Loucy (cell line): ENCODE measurements at regions not wholly inside any gene's neighbourhood (a gene's known extent, or its start where the extent isn't known, plus 50 kb on each side); places are given as distances from the start of the nearest gene placed in this dataset.

Experiments used
- H2AFZ ChIP-seq: fragments of 200-600 bp; sonication (generic); 2 replicates; pipeline ENCODE4 v1.6.0; 2016; ENCODE audit warnings: antibody characterized with exemption, mild to moderate bottlenecking, low read length, moderate library complexity
- H3F3A ChIP-seq: fragments of 200-600 bp; 2 replicates; pipeline ENCODE4 v1.6.0; 2016; ENCODE audit warnings: antibody characterized with exemption, low read depth, mild to moderate bottlenecking
- H3K27me3 ChIP-seq: fragments of 200-600 bp; sonication (generic); 2 replicates; pipeline ENCODE4 v1.6.1; 2014; ENCODE audit warnings: low read length, mild to moderate bottlenecking; ENCODE audit not compliant: insufficient read depth, poor library complexity, severe bottlenecking
- H3K36me3 ChIP-seq: fragments of 200-600 bp; sonication (generic); 2 replicates; pipeline ENCODE4 v1.6.1; 2016; ENCODE audit warnings: low read length; ENCODE audit not compliant: insufficient read depth
- H3K4me1 ChIP-seq: fragments of 200-600 bp; sonication (generic); 2 replicates; pipeline ENCODE4 v1.5.1; 2014; ENCODE audit warnings: low read length, mild to moderate bottlenecking; ENCODE audit not compliant: insufficient read depth, poor library complexity, severe bottlenecking
- H3K4me2 ChIP-seq: fragments of 200-600 bp; sonication (generic); 2 replicates; pipeline ENCODE4 v1.6.0; 2014; ENCODE audit warnings: antibody characterized with exemption, low read length, low read depth, mild to moderate bottlenecking; ENCODE audit not compliant: poor library complexity, severe bottlenecking
- H3K4me3 ChIP-seq: fragments of 200-600 bp; sonication (generic); 2 replicates; pipeline ENCODE4 v1.5.1; 2014; ENCODE audit warnings: low read length, mild to moderate bottlenecking, mixed read lengths; ENCODE audit not compliant: poor library complexity, severe bottlenecking
- H3K79me2 ChIP-seq: fragments of 200-600 bp; sonication (generic); 2 replicates; pipeline ENCODE4 v1.6.1; 2014; ENCODE audit warnings: low read length; ENCODE audit not compliant: insufficient read depth
- H3K9ac ChIP-seq: fragments of 200-600 bp; sonication (generic); 2 replicates; pipeline ENCODE4 v1.6.0; 2014; ENCODE audit warnings: mild to moderate bottlenecking, low read depth, low read length, moderate library complexity; ENCODE audit not compliant: poor library complexity, severe bottlenecking
- H3K9me2 ChIP-seq: fragments of 200-600 bp; sonication (generic); replicated peaks from 2 replicates; pipeline ENCODE4 v1.6.1; 2016; ENCODE audit warnings: low read depth, low read length, mixed read lengths
- H3K9me3 ChIP-seq: fragments of 200-600 bp; sonication (generic); 2 replicates; pipeline ENCODE4 v1.6.1; 2014; ENCODE audit warnings: mild to moderate bottlenecking, antibody characterized with exemption, low read length, low read depth; ENCODE audit not compliant: insufficient read depth
- H4K20me1 ChIP-seq: fragments of 200-600 bp; sonication (generic); 2 replicates; pipeline ENCODE4 v1.6.0; 2014; ENCODE audit warnings: antibody characterized with exemption, low read length, mild to moderate bottlenecking; ENCODE audit not compliant: insufficient read depth, poor library complexity, severe bottlenecking
- CTCF ChIP-seq: fragments of 200-600 bp; sonication (generic); conservative IDR thresholded peaks from 2 replicates; pipeline ENCODE4 v1.5.1; 2014; ENCODE audit warnings: mild to moderate bottlenecking, antibody characterized with exemption, low read length
- EZH2phosphoT487 ChIP-seq: fragments of 200-600 bp; IDR thresholded peaks from 2 replicates; pipeline ENCODE4 v1.6.1; 2018; ENCODE audit warnings: antibody characterized with exemption, mild to moderate bottlenecking, moderate library complexity, borderline replicate concordance

DNA sequence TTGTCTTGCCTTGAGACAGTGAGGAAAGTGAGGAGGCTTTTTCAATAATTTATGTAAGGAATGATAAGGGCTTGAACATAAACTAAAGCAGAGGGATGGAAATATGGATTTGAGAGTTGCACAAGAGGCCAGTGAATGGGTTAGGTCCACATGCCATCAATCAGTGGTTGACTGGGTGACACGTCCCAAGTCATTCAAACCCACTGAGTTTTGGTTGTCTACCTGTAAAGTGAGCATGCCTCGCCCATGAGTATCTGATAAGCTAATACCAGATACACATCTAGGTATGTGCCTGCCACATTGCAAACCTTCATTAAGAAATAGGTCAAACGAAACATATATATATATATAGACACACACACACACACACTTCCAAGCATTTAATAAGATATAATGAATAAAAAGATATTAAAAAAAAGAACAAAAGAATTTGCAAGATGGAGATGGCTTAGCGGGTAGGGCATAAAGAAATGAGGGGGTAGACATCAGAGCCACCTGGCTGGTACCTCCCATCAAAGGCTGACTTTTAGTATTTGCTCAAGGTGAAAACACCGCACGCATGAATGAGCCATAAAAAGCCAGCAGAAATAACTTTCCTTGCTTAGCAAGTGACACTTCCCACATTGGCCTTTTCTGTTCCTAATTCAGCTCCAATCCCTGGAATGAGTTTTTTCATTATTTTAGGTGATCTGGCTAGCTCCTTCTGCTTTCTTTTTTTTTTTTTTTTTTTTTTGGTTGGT is 109.1 kb upstream of the GGTLC1 start:
- H3K27me3 ChIP-seq = no peaks in the 10 kb centered on the region
- no peak overlapping the region for H3K4me2 ChIP-seq
- H3K9me2 ChIP-seq = no peaks in the 10 kb centered on the region
- no peaks in the 10 kb centered on the region for H4K20me1 ChIP-seq
- H3K4me1 ChIP-seq = no peaks in the 10 kb centered on the region
- no peaks in the 10 kb centered on the region for H3K36me3 ChIP-seq
- TF ChIP-seq CTCF = no peak
- TF ChIP-seq EZH2phosphoT487 = no peak
- H3K9ac ChIP-seq = no peak overlapping the region
- H3K9me3 ChIP-seq = no peaks in the 10 kb centered on the region
- H3K4me3 ChIP-seq = no peak overlapping the region
- no peaks in the 10 kb centered on the region for H3K79me2 ChIP-seq
- H2AFZ ChIP-seq = no peak overlapping the region
- H3F3A ChIP-seq = no peaks in the 10 kb centered on the region

DNA sequence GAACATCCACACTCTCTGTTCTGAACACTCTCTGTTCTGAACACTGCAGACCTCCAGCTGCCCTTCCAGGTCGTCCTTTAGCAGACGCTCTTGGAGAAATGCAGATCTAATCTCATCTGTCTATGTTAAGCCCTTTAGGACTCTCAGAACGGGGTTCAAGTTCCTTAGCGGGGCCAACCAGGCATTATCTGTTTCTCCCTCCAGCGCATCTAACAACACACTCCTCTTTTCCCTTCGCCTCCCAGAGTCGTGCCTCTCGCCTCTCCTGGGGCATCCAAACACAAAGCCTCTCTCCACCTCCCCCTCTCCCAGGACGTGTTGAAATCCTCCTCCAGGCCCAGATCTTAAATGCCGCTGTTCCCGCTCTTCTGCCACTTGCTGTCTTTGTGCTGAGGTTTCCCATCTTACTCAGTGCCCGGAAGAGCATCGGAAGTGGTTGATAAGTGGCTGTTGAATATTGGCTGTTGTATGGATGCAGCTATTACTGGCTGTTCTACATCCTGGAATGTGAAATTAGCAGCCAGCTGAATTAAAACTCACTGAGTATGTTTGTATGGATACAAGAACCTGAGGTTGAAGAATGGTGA is 108.4 kb upstream of the GGTLC1 start:
- Histone ChIP-seq H3K79me2 (no peaks in the 10 kb centered on the region), H3K9ac (no peak overlapping the region), H3K9me3 (no peaks in the 10 kb centered on the region), H3K4me3 (no peak overlapping the region), H4K20me1 (no peaks in the 10 kb centered on the region), H3K4me1 (no peaks in the 10 kb centered on the region), H3F3A (no peaks in the 10 kb centered on the region), H2AFZ (no peak overlapping the region), H3K36me3 (no peaks in the 10 kb centered on the region), H3K9me2 (no peaks in the 10 kb centered on the region), H3K4me2 (no peak overlapping the region), H3K27me3 (no peaks in the 10 kb centered on the region)
- TF ChIP-seq CTCF (no peak), EZH2phosphoT487 (no peak)

DNA sequence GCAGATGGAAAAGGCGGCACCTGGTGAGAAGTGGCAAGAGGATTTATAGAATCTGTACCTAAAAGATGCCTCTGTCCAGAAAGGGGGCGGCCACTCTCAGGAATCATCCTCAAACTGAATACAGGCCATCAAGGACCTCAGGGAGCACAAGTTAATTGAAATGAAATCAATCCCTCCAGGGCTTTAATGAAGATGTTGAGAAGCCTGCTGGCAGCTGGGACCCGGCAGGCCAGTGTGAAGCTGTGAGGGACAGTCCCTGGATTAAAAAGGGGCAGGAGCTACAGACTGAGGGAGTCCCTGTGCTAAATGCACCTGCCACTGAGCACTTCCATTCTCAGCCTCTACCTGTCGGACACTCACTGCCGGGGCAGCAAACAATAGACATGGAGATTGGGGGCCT is 107.7 kb upstream of the GGTLC1 start:
- Histone ChIP-seq H3K9ac (no peak overlapping the region), H3K4me1 (no peaks in the 10 kb centered on the region), H3F3A (no peaks in the 10 kb centered on the region), H3K27me3 (no peaks in the 10 kb centered on the region), H2AFZ (no peak overlapping the region), H3K4me2 (no peak overlapping the region), H3K79me2 (no peaks in the 10 kb centered on the region), H3K9me2 (no peaks in the 10 kb centered on the region), H3K9me3 (no peaks in the 10 kb centered on the region), H3K36me3 (no peaks in the 10 kb centered on the region), H4K20me1 (no peaks in the 10 kb centered on the region), H3K4me3 (no peak overlapping the region)
- TF ChIP-seq EZH2phosphoT487 (no peak), CTCF (no peak)
